ENCODE measurements at regions not wholly inside any gene's neighbourhood (a gene's known extent, or its start where the extent isn't known, plus 50 kb on each side); places are given as distances from the start of the nearest gene placed in this dataset.

DNA sequence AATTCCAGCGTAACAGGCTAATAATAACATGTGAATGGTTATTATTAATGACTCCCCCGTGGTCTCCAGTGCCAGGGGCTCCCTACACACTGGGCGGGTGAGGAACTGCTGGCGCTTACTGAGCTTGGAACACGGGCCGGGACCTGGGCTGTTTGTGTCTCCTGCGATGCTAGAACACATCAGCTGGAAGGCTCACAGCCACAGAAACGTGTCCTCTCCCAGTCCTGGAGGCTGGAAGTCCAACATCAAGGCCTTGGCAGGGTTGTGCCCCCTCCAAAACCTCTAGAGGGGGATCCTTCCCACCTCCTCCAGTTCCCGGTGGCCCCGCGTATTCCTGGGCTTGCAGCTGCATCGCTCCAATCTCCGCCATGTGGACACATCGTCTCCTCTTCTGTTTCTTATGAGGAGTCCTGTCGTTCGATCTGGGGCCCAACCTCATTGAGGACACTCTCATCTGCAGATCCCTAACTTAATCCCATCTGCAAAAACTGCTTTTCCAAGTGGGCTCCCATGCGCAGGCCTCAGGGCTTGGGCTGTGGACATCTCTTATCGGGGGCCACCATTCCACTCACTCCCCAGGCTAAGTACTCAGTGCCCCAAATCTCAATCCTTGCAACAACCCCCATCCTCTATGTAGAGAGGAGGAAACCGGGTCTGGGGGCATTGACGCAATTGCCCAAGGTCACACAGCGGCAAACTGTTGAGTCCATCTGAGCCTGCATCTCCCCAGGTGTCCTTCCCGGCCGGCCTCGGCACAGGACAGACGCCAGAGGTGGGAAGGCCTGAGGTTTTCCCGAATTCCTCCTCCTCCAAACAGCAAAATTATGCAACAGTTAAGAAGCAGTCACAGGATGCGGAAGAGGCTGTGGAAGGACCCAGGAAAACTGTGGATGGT, 193.9 kb downstream of the IRF8 start:
- Histone ChIP-seq H3K9me3 (peaks cover 0 to 6% (median 0%) of the 10 kb centered on the region in 11 donors), H3K4me3 (no peak overlapping the region), H3K4me1 (no peaks in the 10 kb centered on the region), H3K27me3 (peaks cover 0 to 37% (median 22%) of the 10 kb centered on the region in 7 donors), H3K27ac (no peak overlapping the region), H3K36me3 (no peaks in the 10 kb centered on the region)
- intact Hi-C loops (cut with DNase I), result no loop called here
- no peak for ATAC-seq
- DNase-seq, result no peak
- TF ChIP-seq, protein P1, sequence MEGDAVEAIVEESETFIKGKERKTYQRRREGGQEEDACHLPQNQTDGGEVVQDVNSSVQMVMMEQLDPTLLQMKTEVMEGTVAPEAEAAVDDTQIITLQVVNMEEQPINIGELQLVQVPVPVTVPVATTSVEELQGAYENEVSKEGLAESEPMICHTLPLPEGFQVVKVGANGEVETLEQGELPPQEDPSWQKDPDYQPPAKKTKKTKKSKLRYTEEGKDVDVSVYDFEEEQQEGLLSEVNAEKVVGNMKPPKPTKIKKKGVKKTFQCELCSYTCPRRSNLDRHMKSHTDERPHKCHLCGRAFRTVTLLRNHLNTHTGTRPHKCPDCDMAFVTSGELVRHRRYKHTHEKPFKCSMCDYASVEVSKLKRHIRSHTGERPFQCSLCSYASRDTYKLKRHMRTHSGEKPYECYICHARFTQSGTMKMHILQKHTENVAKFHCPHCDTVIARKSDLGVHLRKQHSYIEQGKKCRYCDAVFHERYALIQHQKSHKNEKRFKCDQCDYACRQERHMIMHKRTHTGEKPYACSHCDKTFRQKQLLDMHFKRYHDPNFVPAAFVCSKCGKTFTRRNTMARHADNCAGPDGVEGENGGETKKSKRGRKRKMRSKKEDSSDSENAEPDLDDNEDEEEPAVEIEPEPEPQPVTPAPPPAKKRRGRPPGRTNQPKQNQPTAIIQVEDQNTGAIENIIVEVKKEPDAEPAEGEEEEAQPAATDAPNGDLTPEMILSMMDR (IDR thresholded peaks at IDR 0.05), result no peak
- WGBS, 2 donors, result 91 to 93% methylated on average over 27 of the region's 27 CpGs

DNA sequence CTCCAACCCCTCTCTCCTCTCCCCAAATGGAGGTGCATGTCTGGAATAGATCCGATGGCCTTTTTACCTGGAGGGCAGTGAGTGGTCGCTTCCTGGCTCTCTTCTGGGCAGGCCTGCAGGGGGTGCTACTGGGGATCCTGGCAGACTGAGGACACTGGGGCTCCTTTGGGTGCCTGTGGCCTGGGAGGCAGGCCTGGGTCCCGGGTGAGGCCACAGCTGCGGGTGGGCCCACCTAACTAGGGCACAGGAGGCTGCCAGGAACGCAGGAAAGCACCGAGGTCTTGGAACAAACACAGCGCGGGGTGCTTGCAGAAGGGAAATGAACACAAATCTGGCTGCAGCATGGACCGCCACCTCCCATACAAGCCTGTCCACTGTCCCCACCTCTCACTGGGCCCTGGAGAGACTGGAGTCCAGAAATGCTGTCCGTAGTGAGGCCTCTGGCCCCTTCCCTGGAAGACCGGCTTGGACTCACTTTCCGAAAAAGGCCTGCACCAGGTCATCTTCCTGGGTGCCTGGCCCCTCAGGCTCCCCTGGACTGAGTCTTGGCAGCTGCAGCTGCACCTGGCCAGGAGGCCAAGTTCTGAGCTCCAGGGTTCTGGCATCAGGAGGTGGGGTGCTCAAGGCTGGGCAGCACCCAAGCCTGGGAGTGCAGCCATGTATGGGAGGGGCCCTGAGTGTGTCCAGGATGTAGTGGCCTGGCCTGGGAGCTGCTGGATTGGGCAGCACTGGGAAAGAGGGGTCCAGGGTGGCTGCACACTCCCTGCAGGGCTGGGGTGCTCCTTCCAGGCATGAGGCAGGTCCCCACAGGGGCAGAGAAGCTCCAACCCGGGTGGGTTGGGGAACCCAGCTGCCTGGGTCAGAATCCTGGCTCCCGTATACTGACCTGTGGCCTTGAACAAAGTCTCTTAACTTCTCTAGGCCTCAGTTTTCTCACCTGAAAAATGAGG, 195.1 kb downstream of the IRF8 start:
- WGBS, 2 donors, result 81 to 83% methylated on average over 14 of the region's 14 CpGs
- intact Hi-C loops (cut with DNase I), result no loop called here

DNA sequence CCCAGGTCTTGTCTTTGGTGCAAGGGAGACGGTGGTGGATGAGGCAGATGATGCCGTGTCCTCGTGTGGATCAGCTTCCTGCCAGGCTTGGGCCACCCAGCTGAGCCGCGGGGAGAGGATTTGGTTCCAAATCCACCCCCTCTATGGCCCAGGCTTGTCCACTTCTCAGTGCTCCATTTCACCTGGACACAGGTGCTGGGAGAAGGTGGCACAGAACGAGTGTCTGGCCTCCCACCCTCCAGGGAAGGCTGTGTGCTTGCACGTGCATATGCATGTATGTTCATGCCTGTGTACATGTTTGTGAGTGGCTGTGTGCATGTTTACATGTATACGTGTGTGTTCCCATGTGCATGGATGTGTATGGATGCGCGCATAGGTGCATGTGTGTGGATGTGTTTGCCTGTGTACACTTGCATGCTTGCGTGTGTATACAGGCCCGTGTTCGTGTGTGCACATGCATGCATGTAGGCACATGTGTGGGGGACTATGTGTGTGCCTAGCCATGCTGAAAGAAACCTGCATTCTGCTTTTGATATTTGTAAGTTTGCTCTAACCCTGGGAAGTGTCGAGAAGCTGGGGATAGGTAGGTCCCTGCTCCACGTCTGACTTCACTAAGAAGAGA, 196.3 kb downstream of the IRF8 start:
- Histone ChIP-seq H3K4me3 (no peak overlapping the region), H3K27ac (no peak overlapping the region), H3K36me3 (no peaks in the 10 kb centered on the region), H3K4me1 (no peaks in the 10 kb centered on the region), H3K9me3 (peaks cover 0 to 6% (median 0%) of the 10 kb centered on the region in 11 donors), H3K27me3 (peaks cover 0 to 41% (median 20%) of the 10 kb centered on the region in 7 donors)
- DNase-seq (no peak), ATAC-seq (no peak)
- TF ChIP-seq, protein P1 (IDR thresholded peaks at IDR 0.05), result no peak
- intact Hi-C loops (cut with DNase I), result no loop called here
- 86 to 88% methylated on average over 15 of the region's 15 CpGs for WGBS, 2 donors

More for the DNA sequence above, 195.1 kb downstream of the IRF8 start:
- H3K27ac ChIP-seq, result no peak overlapping the region
- DNase-seq (no peak), ATAC-seq (peak in 1 of 8 donors; percentile 35)
- H3K4me3 ChIP-seq, result no peak overlapping the region
- H3K27me3 ChIP-seq, result peaks cover 0 to 41% (median 20%) of the 10 kb centered on the region in 7 donors
- no peaks in the 10 kb centered on the region for H3K36me3 ChIP-seq
- peaks cover 0 to 6% (median 0%) of the 10 kb centered on the region in 11 donors for H3K9me3 ChIP-seq
- TF ChIP-seq, protein P1 (IDR thresholded peaks at IDR 0.05), result no peak
- no peaks in the 10 kb centered on the region for H3K4me1 ChIP-seq

Measured in heart right ventricle (tissue), 16 donors.